Activated CD4-positive, CD25-positive, alpha-beta regulatory T cell treated with anti-CD3 and anti-CD28 coated beads, Interleukin-2, amount 50 U/mL, for 24 hours (primary cell): ENCODE measurements at regions not wholly inside any gene's neighbourhood (a gene's known extent, or its start where the extent isn't known, plus 50 kb on each side); places are given as distances from the start of the nearest gene placed in this dataset.

Experiments
- ATAC-seq, 2 donors: fragments of 150-1000 bp; cut with Tn5 transposase; one replicate each; pipeline ENCODE4 v1.10.0; 2021; ENCODE audit warnings: mild to moderate bottlenecking in 1 of 2, moderate library complexity in 1 of 2

DNA sequence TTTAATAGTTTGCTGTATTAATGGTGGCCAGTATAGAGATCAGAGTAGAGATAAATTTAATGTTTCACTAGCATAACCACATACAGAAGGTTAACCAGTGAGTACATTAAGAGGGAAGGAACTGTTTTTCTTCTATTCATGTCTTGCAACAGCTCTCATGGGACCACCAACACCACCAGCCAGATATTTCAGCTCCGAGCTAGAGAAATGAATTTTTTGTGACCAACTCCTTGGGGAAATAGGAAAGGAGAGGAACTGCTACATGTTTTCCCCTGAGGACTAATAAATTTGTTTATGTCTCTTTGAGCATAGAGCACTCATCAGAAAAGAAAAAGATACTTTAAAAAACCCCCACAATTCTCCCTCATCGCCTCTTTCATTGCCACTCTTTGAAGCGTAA lies 247.5 kb downstream of the MBNL1 start:
- ATAC-seq = no peak

DNA sequence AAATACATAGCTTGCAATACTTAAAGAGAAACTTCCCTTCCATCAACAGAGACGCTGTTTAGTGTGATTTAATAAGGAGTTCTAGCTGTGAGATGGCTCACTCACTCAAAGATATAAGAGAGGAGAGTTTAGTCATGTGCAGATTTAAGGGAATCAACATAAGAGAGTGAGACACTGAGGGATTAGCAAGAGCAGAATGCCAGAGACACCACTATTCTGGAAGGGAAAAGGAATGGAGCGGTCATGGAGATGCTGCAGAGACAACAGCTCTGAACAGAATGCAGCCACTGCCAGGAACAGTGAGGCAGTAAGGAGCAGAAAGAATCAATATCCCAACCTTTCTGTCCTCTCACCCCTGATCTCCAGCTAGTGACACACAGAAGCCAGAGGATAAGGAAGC lies 248.8 kb downstream of the MBNL1 start:
- no peak for ATAC-seq

DNA sequence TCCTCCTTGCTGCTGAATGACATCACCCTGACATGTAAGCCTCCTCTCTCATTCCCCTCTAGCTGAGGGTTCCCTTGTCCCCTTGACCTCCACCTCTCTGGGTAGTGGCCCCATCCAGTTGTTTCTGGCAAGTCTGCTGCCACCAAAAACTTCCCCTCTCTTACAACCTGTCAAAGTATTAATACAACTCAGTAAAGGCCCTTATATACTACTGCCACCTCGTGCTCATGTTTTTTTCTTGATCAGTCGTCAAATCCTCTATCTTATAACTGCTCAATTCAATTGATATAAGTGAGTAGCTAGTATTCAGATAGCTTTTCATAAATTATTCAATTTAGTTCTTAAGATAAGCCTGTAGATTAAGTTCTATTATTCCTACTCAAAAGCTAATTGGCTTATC lies 249.6 kb downstream of the MBNL1 start:
- ATAC-seq = no peak

DNA sequence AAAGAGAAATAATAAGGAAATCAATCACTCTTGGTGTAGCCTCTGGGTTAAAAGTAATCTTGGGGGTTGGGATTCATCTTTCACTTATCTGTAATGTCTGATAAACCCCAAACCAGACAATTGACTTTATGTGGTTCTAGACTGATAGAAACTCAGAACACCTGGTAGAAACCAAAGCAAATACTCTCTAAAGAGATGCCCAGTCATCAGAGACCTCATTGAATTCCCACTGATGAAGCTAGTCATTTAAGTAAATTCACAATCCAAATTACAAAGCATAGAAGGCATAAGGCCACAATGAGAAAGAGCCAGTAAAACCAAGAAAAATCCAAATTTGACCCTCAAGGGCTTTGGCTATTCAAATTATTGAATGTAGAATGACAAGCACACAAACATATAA lies 250.6 kb downstream of the MBNL1 start:
- ATAC-seq = no peak

DNA sequence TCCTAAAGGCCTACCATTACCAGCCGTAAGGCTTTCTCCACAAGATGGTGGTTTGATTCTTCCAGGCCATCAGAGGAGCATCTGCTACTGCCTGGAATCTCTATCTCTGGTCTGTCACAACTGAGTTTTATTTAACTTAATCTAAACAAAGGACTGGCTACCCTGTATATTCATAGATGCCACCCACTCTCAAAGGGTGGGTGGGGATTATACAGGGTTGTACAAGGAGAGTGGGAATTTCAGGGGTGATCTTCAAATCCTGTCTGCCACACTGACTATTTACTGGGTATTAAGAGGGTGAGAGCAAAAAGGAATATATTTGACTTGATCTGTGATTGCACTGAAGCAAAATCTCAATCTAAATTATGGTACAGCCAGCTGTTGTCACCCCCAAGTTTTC lies 253.3 kb downstream of the MBNL1 start:
- ATAC-seq = no peak

DNA sequence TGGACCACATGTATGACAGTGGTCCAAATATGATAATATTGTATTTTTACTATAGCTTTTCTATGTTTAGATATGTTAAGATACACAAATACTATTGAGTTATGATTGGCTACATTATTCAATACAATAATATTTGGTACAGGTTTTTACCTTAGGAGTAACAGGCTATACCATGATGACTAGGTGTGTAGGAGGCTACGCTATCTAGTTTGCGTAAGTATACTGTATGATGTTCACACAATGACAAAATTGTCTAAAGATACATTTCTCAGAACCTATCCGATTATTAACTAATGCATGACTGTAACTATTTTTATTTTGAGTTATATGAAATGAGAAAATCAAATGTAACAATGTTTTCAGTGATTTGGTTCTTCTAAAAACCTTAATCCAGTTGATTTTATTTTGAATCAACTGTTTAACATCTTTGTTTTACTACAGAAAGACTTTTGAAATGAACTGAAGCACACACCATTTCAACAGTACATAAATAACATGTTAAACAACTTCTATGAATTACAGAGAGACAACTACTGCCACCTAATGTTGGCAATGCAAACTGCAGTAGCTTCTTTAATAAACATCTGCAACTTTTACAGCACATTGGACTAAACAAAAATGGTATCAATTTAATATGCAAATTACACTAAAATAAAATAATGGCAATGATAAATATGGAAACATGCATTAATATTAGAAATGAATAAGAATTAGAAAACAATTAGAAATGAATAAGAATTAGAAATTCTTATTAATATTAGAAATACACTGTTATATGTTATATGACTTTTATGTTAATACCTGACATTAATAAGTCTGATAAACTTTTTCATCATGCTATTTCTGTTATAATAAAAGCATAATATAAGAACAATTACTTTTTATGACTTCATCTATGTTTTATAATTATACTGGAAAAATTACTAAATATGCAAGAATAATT lies 255.7 kb downstream of the MBNL1 start:
- no peak for ATAC-seq

DNA sequence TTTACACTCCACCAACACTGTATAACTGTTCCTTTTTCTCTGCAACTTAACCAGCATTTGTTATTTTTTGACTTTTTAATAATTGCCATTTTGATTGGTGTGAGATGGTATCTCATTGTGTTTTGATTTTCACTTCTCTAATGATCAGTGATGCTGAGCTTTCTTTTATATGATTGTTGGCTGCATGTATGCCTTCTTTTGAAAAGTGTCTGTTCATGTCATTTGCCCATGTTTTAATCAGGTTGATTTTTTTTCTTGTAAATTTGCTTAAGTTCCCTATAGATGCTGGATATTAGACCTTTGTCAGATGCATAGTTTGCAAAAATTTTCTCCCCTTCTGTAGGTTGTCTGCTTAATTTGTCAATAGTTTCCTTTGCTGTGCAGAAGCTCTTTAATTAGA lies 263.0 kb downstream of the MBNL1 start:
- no peak for ATAC-seq

DNA sequence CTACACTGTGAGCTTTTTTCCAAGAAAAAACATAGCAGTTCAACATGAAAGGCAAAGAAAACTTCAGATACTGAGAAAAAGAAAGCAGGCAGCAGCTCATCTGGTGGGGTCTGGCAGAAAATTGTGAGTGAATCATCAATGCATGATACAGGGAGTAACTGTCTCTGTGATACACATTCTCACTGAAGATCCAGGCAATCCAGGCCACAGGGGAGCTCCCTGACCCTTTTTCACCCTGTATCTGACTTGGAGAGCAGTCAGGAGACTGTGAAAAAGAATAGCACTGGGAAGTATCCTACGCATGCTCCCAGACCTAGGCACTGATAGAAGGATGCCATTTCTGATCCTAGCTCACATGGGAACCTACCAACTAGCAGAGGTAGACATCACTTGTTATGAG lies 269.8 kb downstream of the MBNL1 start:
- no peak for ATAC-seq

DNA sequence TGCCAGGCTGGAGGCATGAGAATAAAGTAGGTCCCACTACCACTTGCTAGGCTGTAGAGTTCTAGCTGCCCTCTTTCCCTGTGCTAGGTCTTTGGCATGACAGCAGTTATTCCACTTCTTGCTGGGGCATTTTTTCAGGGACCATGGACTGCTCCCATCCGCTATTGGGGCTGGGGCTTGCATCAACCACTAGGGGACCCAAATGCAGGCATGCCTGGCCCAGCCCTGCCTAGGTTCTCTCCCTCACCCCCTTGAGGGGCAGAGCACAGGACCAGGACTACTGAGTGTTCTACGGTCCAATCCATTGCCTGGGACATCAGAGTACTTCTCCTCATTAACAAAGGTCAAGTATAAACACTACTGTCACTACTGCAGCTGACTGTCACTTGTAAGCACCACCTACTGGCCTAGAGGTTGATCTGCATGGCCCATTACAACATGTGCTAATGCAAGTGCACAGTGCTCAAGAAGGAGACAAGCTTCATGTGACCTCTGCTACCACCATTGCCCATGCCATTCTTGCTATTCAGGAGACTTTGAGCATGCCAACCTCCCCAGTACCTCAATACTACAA lies 270.5 kb downstream of the MBNL1 start:
- no peak for ATAC-seq

DNA sequence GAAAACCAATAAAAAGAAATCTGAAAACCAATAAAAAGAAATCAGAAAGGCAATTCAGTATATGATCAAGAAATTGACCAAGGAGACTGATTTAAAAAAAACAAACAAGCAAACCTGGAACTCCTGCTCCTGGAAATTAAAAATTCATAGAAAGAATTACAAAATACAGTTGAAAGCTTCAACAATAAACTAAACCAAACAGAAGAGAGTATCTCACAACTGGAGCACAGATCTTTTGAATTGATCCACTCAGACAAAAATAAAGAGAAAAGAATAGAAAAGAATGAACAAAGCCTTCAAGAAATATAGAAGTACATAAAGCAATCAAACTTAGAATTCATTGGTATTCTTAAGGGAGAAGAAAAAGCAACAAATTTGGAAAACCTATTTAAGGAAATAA lies 271.4 kb downstream of the MBNL1 start:
- no peak for ATAC-seq

DNA sequence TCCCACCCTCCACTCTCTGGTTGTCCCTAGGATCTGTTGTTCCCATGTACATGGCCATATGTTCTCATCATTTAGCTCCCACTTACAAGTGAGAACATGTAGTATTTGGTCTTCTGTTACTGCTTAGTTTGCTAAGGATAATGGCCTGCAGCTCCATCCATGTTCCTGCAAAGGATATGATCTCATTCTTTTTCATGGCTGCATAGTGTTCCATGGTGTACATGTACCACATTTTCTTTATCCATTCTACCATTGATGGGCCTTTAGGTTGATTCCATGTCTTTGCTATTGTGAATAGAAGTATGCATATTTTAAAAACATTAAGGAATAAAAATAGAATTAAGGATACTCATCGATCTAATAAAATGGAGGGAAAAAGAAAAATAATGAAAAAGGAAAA lies 278.4 kb downstream of the MBNL1 start:
- no peak for ATAC-seq

DNA sequence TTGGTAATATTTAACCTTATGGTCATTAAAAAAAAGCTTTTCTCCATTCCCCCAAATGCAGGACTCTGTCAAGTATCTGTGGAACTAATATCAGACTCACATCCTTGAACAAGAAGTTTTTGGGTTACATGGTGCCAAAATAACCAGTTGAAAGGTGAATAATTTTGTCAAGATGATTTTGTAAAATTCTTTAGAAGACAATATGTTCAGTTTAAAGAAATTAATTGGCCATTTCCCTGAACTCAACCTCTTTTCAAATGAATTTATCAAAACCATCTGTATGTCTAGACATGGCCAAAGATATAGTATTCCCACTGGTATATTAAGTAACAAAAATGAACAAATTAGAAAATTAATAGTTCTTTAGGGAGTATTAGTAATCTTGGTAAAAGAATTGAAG lies 280.5 kb downstream of the MBNL1 start:
- no peak for ATAC-seq

DNA sequence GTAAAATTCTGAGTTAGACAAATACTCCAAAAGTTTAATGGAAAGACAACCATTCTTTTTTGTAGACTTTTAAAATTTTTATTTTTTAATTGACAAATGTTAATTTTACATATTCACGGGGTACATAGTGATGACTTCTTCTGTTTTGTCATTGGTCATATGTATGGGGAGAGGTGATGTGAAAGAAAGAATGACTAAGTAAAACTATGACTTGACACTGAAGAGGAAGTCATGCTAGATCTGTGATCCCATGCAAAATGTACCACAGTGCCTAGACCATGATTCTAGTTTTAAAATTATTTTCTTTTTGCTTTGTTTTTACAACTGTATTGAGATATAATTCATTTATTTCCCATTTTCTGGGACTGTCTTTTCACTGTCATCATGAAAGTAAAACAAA lies 281.6 kb downstream of the MBNL1 start:
- ATAC-seq = peak in 1 of 2 donors; percentile 53

DNA sequence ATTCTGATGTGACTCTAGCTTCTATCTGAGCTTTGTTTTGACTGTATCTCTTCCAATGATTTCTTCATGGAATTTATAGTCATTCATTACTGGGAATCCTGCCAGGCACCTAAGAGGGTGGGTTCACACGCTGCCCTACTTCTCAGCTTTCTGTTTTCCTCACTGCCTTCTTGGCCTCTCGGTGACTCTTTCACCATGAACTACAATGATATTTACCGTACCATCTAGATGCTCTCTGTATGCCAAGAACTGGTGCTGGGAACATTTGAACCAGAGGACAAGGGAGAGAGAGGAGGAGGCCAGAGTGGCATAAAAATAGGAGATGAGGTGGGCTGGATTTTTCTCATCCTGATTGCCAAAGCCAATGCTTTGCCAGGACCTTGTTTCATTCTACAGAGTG lies 280.0 kb upstream of the P2RY1 start:
- ATAC-seq = no peak

DNA sequence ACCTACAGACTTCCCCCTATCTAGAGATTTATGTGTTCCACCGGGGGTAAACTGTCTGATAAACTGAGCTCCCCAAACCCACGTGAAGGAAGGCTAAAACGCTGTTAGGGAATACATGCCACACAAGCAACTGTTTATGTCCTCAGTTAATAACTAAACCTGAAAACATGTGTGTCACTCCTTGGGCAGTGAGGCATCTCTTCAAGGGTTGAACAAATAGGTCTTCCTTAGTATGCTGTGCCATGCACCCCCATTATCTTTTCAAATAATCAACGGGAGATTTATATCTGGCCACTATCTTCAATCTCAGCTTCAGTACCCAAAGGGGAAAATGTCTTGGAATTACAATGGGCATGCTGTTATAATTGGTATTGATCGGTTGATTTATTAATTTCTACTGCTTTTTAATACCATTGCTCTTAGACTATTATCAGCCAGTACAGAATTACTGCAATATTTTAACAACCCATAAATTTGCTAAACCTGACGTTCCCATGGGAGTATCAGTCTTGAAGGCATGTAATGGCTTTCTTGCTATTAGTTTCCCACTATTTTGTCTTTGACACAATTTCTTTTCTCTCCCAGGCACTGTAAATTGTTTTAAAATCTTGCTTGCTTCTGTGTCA lies 279.2 kb upstream of the P2RY1 start:
- no peak for ATAC-seq

DNA sequence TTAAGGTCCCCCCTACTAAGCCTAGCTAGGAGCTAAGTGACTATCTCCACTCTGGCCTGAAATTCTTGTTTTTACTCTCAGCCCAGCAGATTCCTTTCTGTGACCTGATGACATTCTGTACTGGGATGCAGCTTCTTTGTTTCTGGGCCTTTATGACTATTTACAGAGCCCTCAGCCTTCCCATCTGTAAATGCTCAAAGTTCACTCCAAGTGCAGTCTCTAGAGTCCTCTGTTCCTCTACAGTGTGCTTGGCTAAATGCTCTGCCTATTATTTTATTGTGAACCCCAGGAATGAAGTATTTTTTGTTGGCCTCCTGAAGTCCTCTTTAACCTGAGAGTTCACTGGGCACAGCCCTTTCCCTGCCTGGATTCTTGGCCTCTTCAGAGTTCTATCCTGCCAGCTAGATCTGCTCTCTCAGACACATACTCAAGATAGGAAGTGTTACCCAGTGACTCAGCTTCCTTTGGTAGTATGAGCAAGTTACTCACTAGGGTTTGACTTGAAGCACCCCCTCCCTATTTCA lies 278.1 kb upstream of the P2RY1 start:
- ATAC-seq = peak; percentile 56 to 77

DNA sequence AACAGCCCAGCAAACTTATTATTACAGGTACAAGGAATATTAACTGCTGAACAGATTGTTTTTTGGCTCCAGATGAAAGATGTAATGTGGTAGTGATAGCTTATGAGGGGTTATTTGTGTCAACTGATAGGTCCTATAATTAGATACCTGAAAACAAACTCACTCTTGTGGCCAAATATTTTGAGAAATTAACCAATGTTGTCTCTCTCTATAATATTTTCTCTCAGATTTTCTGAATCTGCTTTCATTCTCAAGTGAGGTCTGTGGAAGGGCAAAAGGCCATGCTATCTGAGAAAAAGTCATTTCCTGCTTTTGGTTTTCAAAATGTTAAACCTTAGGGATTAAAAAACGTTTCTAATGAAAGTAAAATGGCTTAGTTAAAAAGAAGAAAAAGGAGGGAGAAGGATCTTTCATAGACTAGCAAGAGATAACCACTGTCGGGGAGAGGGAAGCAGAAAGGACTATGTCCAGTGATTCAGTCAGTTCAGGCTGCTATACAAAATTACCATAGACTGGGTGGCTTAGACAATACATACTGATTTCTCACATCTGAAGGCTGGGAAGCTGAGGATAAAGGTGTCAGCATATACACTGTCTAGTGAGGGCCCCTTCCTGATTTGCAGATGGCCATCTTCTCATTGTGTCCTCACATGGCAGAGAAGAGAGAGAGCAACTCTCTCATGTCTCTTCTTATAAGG lies 277.5 kb upstream of the P2RY1 start:
- no peak for ATAC-seq

DNA sequence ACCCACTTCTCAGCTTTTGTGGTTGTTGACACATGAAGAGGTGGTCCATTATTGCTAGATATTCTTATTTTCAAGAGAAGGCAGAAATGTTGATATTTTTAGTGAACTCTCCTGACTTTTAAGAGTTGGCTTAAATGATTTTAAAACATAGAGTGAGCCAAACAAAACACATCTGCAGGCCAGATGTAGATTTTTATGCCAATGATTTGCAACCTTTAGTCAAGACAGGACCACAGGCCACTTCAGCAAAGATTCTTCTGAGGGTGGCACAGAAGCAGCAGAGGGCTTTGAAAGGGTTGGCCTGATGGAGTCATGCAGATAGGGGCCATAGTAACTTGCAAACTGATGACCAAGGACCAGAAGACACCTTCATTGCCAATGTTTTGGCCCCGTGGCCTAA lies 276.5 kb upstream of the P2RY1 start:
- ATAC-seq = no peak

DNA sequence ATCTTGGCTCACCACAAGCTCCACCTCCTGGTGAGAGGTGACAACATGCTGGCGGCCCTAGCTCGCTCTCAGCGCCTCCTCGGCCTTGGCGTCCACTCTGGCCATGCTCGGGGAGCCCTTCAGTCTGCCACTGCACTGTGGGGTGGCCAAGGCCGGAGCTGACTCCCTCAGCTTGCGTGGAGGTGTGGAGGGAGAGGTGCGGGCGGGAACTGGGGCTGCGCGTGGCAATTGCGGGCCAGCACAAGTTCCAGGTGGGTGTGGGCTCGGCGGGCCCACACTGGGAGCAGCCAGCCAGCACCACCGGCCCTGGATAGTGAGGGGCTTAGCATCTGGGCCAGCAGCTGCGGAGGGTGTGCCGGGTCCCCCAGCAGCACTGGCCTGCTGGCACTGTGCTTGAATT lies 275.7 kb upstream of the P2RY1 start:
- ATAC-seq = no peak

DNA sequence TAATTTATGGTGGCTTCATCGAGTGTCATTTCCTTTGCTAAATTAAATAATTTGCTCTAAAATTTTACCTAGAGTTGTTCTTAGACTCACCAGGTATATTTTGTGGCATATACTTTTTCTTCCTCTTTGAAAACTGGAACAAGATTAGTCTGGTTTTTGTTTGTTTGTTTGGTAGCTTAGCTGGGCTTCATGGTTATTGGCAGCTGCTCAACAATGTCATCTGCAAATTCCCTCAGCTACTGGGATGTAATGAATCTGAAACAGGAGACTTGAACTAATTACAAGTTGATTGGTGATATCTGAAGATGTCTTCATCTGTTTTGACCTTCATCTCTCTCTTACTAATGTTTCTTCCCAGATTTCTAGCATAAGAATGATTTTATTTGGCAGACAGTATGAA lies 270.5 kb upstream of the P2RY1 start:
- ATAC-seq = no peak

DNA sequence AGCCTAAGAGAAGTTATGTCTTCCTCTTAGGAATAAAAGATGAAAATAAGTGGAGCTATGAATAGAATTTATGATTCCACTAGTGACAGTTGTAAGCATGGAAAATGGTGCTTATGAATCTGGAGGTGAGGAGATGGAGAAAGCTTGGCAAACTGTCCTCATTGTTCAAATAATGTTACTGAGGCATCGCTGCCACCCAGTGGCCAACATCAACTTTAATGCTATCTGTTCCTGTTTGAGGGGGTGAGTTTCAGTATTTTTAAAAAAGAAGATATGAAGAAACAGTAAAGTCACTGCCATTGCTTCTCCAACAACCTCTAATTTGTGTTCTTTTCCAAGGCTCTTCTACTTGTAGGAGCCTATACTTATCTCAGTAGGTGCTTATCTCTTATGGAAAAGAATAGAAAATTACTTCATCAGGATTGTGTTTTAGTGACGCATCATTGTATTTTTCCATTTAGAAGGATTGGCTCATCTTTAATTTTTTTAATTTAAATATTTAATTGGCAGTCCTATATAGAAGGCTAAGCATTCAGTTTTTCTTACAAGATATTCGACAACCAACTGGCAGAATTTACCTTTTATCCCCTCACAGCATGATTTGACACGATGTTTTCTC lies 260.4 kb upstream of the P2RY1 start:
- ATAC-seq = no peak

DNA sequence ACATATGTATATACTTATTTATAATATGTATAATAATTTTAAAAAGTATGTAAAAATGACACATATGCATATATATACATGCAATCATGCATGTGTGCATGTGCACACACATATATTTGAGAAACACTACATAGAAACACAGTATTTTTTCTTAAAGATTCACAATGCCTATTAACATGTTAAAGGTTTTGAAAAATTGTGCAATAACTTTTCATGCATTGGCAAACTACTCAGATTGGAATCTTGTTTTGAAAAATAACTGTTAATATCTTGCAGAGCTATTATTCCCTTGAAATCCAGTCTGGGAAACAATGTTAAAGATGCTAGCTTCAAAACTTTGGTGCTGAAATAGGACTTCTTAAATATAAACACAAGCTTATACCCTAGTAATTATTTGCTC lies 256.2 kb upstream of the P2RY1 start:
- ATAC-seq = no peak

DNA sequence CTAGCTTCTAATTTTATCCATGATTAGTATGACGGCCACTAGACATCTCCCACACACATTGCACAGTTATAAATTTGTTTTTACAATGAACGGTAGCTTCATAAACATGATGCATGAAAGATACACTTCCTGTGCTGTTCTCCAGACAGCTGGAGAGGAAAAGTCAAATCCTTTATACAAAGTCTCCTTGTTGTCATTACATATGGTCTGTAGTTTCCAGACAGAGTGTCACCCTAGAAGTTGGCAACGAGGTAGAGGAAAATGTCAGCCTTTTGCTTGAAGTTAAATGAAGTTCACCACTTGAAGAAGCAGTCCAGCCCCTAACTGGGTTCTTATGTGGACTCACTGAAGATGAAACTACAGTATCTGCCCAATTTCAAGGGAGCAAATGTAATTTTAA lies 253.0 kb upstream of the P2RY1 start:
- ATAC-seq = no peak
